ENCODE measurements at regions not wholly inside any gene's neighbourhood (a gene's known extent, or its start where the extent isn't known, plus 50 kb on each side); places are given as distances from the start of the nearest gene placed in this dataset.

GRCh38 chr4:144451766-144452450, 194.0 kb upstream of the HHIP start:
- ATAC-seq (ENCODE audit: low FRiP score), result no peak
- DNase-seq, result no peak
- no peaks in the 10 kb centered on the region for H3K27me3 ChIP-seq (ENCODE audit: control insufficient read depth in 1 of 2, insufficient read depth in 2 of 2, low read length in 1 of 2)
- intact Hi-C loops (cut with DNase I), result no loop called here
- H3K27ac ChIP-seq (ENCODE audit: low read depth in 1 of 2, low read length in 2 of 2), result no peak overlapping the region
- 66 to 72% methylated on average over 3 of the region's 3 CpGs for WGBS, 2 donors
- no peaks in the 10 kb centered on the region for H3K9me3 ChIP-seq (ENCODE audit: control insufficient read depth, low read length)
- H3K4me3 ChIP-seq (ENCODE audit: low read length in 2 of 2), result no peak overlapping the region
- H3K4me1 ChIP-seq (ENCODE audit: control insufficient read depth in 1 of 2, insufficient read depth in 2 of 2, low read length in 2 of 2), result peaks cover 0 to 2% of the 10 kb centered on the region in 2 donors
- no peaks in the 10 kb centered on the region for H3K36me3 ChIP-seq (ENCODE audit: control insufficient read depth in 1 of 2, insufficient read depth in 2 of 2, low read length in 1 of 2)

- DNase-seq (no peak), ATAC-seq (ENCODE audit: low FRiP score) (no peak)
- H3K4me3 ChIP-seq (ENCODE audit: low read length in 2 of 2), result no peak overlapping the region
- no peaks in the 10 kb centered on the region for H3K36me3 ChIP-seq (ENCODE audit: control insufficient read depth in 1 of 2, insufficient read depth in 2 of 2, low read length in 1 of 2)
- H3K4me1 ChIP-seq (ENCODE audit: control insufficient read depth in 1 of 2, insufficient read depth in 2 of 2, low read length in 2 of 2), result peaks cover 0 to 2% of the 10 kb centered on the region in 2 donors
- intact Hi-C loops (cut with DNase I), result no loop called here
- H3K27me3 ChIP-seq (ENCODE audit: control insufficient read depth in 1 of 2, insufficient read depth in 2 of 2, low read length in 1 of 2), result peaks cover 0 to 2% of the 10 kb centered on the region in 2 donors
- WGBS, 2 donors, result 72 to 89% methylated on average over 2 of the region's 2 CpGs
- H3K9me3 ChIP-seq (ENCODE audit: control insufficient read depth, low read length), result no peaks in the 10 kb centered on the region
- no peak overlapping the region for H3K27ac ChIP-seq (ENCODE audit: low read depth in 1 of 2, low read length in 2 of 2)
These were observed 189.8 kb upstream of the HHIP start for GRCh38 chr4:144456196-144456595.

- Histone ChIP-seq H3K27ac (ENCODE audit: low read depth in 1 of 2, low read length in 2 of 2) (no peak overlapping the region), H3K27me3 (ENCODE audit: control insufficient read depth in 1 of 2, insufficient read depth in 2 of 2, low read length in 1 of 2) (peaks cover 0 to 2% of the 10 kb centered on the region in 2 donors), H3K4me3 (ENCODE audit: low read length in 2 of 2) (no peak overlapping the region), H3K9me3 (ENCODE audit: control insufficient read depth, low read length) (no peaks in the 10 kb centered on the region), H3K4me1 (ENCODE audit: control insufficient read depth in 1 of 2, insufficient read depth in 2 of 2, low read length in 2 of 2) (no peaks in the 10 kb centered on the region), H3K36me3 (ENCODE audit: control insufficient read depth in 1 of 2, insufficient read depth in 2 of 2, low read length in 1 of 2) (no peaks in the 10 kb centered on the region)
- ATAC-seq (ENCODE audit: low FRiP score), result no peak
- intact Hi-C loops (cut with DNase I), result no loop called here
- WGBS, 2 donors, result 75 to 81% methylated on average over 5 of the region's 5 CpGs
- no peak for DNase-seq
These were observed 184.1 kb upstream of the HHIP start for GRCh38 chr4:144461906-144462305.

GRCh38 chr4:144463236-144463635, 182.7 kb upstream of the HHIP start:
- DNase-seq, result no peak
- Histone ChIP-seq H3K4me3 (ENCODE audit: low read length in 2 of 2) (no peak overlapping the region), H3K27me3 (ENCODE audit: control insufficient read depth in 1 of 2, insufficient read depth in 2 of 2, low read length in 1 of 2) (no peaks in the 10 kb centered on the region), H3K4me1 (ENCODE audit: control insufficient read depth in 1 of 2, insufficient read depth in 2 of 2, low read length in 2 of 2) (no peaks in the 10 kb centered on the region), H3K27ac (ENCODE audit: low read depth in 1 of 2, low read length in 2 of 2) (no peak overlapping the region), H3K36me3 (ENCODE audit: control insufficient read depth in 1 of 2, insufficient read depth in 2 of 2, low read length in 1 of 2) (no peaks in the 10 kb centered on the region), H3K9me3 (ENCODE audit: control insufficient read depth, low read length) (no peaks in the 10 kb centered on the region)
- no peak for ATAC-seq (ENCODE audit: low FRiP score)
- 95 to 97% methylated on average over 1 of the region's 1 CpG for WGBS, 2 donors
- intact Hi-C loops (cut with DNase I), result no loop called here

GRCh38 chr4:144463896-144464295, 182.1 kb upstream of the HHIP start:
- intact Hi-C loops (cut with DNase I), result no loop called here
- no peak overlapping the region for H3K27ac ChIP-seq (ENCODE audit: low read depth in 1 of 2, low read length in 2 of 2)
- H3K9me3 ChIP-seq (ENCODE audit: control insufficient read depth, low read length), result no peaks in the 10 kb centered on the region
- no peaks in the 10 kb centered on the region for H3K36me3 ChIP-seq (ENCODE audit: control insufficient read depth in 1 of 2, insufficient read depth in 2 of 2, low read length in 1 of 2)
- no peaks in the 10 kb centered on the region for H3K27me3 ChIP-seq (ENCODE audit: control insufficient read depth in 1 of 2, insufficient read depth in 2 of 2, low read length in 1 of 2)
- no peak overlapping the region for H3K4me3 ChIP-seq (ENCODE audit: low read length in 2 of 2)
- ATAC-seq (ENCODE audit: low FRiP score), result no peak
- H3K4me1 ChIP-seq (ENCODE audit: control insufficient read depth in 1 of 2, insufficient read depth in 2 of 2, low read length in 2 of 2), result no peaks in the 10 kb centered on the region
- no peak for DNase-seq
- 95 to 97% methylated on average over 7 of the region's 7 CpGs for WGBS, 2 donors

GRCh38 chr4:144465546-144465945, 180.4 kb upstream of the HHIP start:
- H3K4me3 ChIP-seq (ENCODE audit: low read length in 2 of 2), result no peak overlapping the region
- ATAC-seq (ENCODE audit: low FRiP score) (no peak), DNase-seq (no peak)
- no peaks in the 10 kb centered on the region for H3K27me3 ChIP-seq (ENCODE audit: control insufficient read depth in 1 of 2, insufficient read depth in 2 of 2, low read length in 1 of 2)
- no peaks in the 10 kb centered on the region for H3K36me3 ChIP-seq (ENCODE audit: control insufficient read depth in 1 of 2, insufficient read depth in 2 of 2, low read length in 1 of 2)
- WGBS, 2 donors, result 79 to 84% methylated on average over 2 of the region's 2 CpGs
- no peaks in the 10 kb centered on the region for H3K9me3 ChIP-seq (ENCODE audit: control insufficient read depth, low read length)
- intact Hi-C loops (cut with DNase I), result no loop called here
- no peaks in the 10 kb centered on the region for H3K4me1 ChIP-seq (ENCODE audit: control insufficient read depth in 1 of 2, insufficient read depth in 2 of 2, low read length in 2 of 2)
- H3K27ac ChIP-seq (ENCODE audit: low read depth in 1 of 2, low read length in 2 of 2), result no peak overlapping the region

- no peak for DNase-seq
- Histone ChIP-seq H3K4me1 (ENCODE audit: control insufficient read depth in 1 of 2, insufficient read depth in 2 of 2, low read length in 2 of 2) (no peaks in the 10 kb centered on the region), H3K27me3 (ENCODE audit: control insufficient read depth in 1 of 2, insufficient read depth in 2 of 2, low read length in 1 of 2) (no peaks in the 10 kb centered on the region), H3K4me3 (ENCODE audit: low read length in 2 of 2) (no peak overlapping the region), H3K27ac (ENCODE audit: low read depth in 1 of 2, low read length in 2 of 2) (no peak overlapping the region), H3K9me3 (ENCODE audit: control insufficient read depth, low read length) (no peaks in the 10 kb centered on the region), H3K36me3 (ENCODE audit: control insufficient read depth in 1 of 2, insufficient read depth in 2 of 2, low read length in 1 of 2) (no peaks in the 10 kb centered on the region)
- intact Hi-C loops (cut with DNase I), result no loop called here
- ATAC-seq (ENCODE audit: low FRiP score), result no peak
These were observed 165.9 kb upstream of the HHIP start for GRCh38 chr4:144480068-144480467.

- intact Hi-C loops (cut with DNase I), result no loop called here
- Histone ChIP-seq H3K27ac (ENCODE audit: low read depth in 1 of 2, low read length in 2 of 2) (no peak overlapping the region), H3K9me3 (ENCODE audit: control insufficient read depth, low read length) (no peaks in the 10 kb centered on the region), H3K36me3 (ENCODE audit: control insufficient read depth in 1 of 2, insufficient read depth in 2 of 2, low read length in 1 of 2) (no peaks in the 10 kb centered on the region), H3K4me1 (ENCODE audit: control insufficient read depth in 1 of 2, insufficient read depth in 2 of 2, low read length in 2 of 2) (no peaks in the 10 kb centered on the region), H3K4me3 (ENCODE audit: low read length in 2 of 2) (no peak overlapping the region), H3K27me3 (ENCODE audit: control insufficient read depth in 1 of 2, insufficient read depth in 2 of 2, low read length in 1 of 2) (no peaks in the 10 kb centered on the region)
- DNase-seq, result no peak
- whole genome bisulfite sequencing, 2 donors, result 88 to 93% methylated on average over 1 of the region's 1 CpG
- ATAC-seq (ENCODE audit: low FRiP score), result no peak
These were observed 156.1 kb upstream of the HHIP start for GRCh38 chr4:144489831-144490230.

- Histone ChIP-seq H3K27me3 (ENCODE audit: control insufficient read depth in 1 of 2, insufficient read depth in 2 of 2, low read length in 1 of 2) (no peaks in the 10 kb centered on the region), H3K9me3 (ENCODE audit: control insufficient read depth, low read length) (no peaks in the 10 kb centered on the region), H3K4me3 (ENCODE audit: low read length in 2 of 2) (no peak overlapping the region), H3K27ac (ENCODE audit: low read depth in 1 of 2, low read length in 2 of 2) (no peak overlapping the region), H3K36me3 (ENCODE audit: control insufficient read depth in 1 of 2, insufficient read depth in 2 of 2, low read length in 1 of 2) (no peaks in the 10 kb centered on the region), H3K4me1 (ENCODE audit: control insufficient read depth in 1 of 2, insufficient read depth in 2 of 2, low read length in 2 of 2) (peaks cover 0 to 2% of the 10 kb centered on the region in 2 donors)
- ATAC-seq (ENCODE audit: low FRiP score) (no peak), DNase-seq (no peak)
- intact Hi-C loops (cut with DNase I), result no loop called here
- 93 to 94% methylated on average over 2 of the region's 2 CpGs for WGBS, 2 donors
These were observed 151.7 kb upstream of the HHIP start for GRCh38 chr4:144494280-144494679.

All from aorta (tissue), 5 donors.